ENCODE measurements at regions not wholly inside any gene's neighbourhood (a gene's known extent, or its start where the extent isn't known, plus 50 kb on each side); places are given as distances from the start of the nearest gene placed in this dataset.

DNA sequence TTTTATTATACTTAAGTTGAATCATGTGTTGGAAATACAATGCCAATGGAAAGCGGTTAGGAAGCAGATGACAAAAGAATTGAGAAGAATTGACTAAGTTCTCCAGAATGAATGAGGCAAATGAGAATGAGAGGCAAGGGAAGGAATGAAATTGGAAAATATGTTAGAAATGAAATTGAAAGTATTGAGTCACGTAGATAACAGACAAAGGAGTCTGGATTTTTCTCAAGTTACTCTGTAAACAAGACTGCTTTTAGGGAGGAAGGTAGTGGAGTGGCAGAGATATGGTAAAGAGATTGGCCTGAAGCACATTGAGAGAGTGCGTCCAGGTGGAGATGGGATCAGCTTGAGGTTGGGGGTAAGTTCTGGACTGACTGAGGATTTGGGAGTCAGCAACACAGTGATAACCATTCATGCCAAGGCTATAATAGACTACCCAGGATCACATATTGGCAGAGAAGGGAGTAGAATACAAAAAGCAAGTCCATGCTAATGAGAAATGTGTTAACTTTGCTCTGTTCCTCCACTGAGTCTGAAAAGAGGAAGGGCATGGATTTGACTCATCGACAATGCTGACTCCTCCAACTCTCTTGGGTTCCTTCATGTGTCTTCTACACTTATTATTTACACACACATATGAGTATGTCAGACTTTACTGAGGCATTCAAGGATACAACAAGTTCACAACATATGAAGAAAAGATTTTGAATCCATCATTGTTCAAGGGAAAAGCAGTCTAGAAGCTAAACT is 814.2 kb upstream of the ZNF608 start:
- Histone ChIP-seq H3K36me3 (no peaks in the 10 kb centered on the region), H3K27ac (no peak overlapping the region), H3K9me3 (no peaks in the 10 kb centered on the region), H3K4me3 (no peak overlapping the region), H3K27me3 (no peaks in the 10 kb centered on the region), H3K4me1 (no peaks in the 10 kb centered on the region)
- intact Hi-C loops (cut with DNase I; ENCODE audit: low total_unique reads), result no loop called here
- WGBS, 2 donors (ENCODE audit: low coverage in 1 of 2), result 75 to 81% methylated on average over 4 of the region's 4 CpGs
- no peak for DNase-seq
- in situ Hi-C loops (cut with MboI; ENCODE audit: low pct_ligation_motif_present in 1 of 4, low pct_unique_long_range_greater_than_20kb in 1 of 4, low sequenced_read_pairs in 3 of 4), result no loop called here
- TF ChIP-seq POLR2A (IDR thresholded peaks at IDR 0.05), result no peak
- TF ChIP-seq CTCF (IDR thresholded peaks at IDR 0.05), result no peak
- TF ChIP-seq POLR2AphosphoS5 (IDR thresholded peaks at IDR 0.05), result no peak
- TF ChIP-seq EP300 (IDR thresholded peaks at IDR 0.05; ENCODE audit: low read depth), result no peak

- Histone ChIP-seq H3K27me3 (no peaks in the 10 kb centered on the region), H3K4me1 (no peaks in the 10 kb centered on the region), H3K9me3 (no peaks in the 10 kb centered on the region), H3K27ac (no peak overlapping the region), H3K36me3 (no peaks in the 10 kb centered on the region), H3K4me3 (no peak overlapping the region)
- in situ Hi-C loops (cut with MboI; ENCODE audit: low pct_ligation_motif_present in 1 of 4, low pct_unique_long_range_greater_than_20kb in 1 of 4, low sequenced_read_pairs in 3 of 4) (no loop called here), intact Hi-C loops (cut with DNase I; ENCODE audit: low total_unique reads) (no loop called here)
- WGBS, 2 donors (ENCODE audit: low coverage in 1 of 2), result 92 to 100% methylated on average over 1 to 5 of the region's 5 CpGs
- no peak for DNase-seq
- TF ChIP-seq POLR2A (IDR thresholded peaks at IDR 0.05), result no peak
- no peak for TF ChIP-seq CTCF (IDR thresholded peaks at IDR 0.05)
- TF ChIP-seq EP300 (IDR thresholded peaks at IDR 0.05; ENCODE audit: low read depth), result no peak
- no peak for TF ChIP-seq POLR2AphosphoS5 (IDR thresholded peaks at IDR 0.05)
Observed at GRCh38 chr5:125564317-125564975, 818.0 kb upstream of the ZNF608 start.

DNA sequence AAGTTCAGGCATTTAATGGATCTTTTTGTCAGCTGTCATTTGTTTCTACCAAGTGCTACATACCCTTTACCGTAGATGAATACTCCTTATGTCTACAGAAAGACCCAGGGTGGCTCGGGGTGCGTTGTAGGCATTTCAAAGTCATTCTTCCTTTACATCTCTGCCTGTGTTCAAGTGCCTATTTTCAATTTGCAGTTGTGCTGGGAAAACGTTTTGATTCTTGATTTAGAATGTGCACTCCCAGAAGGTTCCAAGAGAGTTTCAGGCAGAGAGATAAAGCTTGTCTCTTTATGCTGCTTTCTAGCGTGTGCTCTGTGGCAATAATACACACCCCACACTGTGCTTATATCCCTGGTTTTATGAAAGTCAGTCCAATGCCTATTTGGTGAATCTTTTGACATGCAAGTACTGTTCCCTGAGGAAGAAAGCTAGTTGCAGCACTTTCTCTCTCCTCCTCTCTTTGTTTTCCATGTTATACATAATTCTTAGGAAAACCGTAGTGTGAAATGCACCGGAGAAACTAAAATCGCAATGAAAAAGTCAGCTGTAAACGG is 828.1 kb upstream of the ZNF608 start:
- WGBS, 2 donors (ENCODE audit: low coverage in 1 of 2), result 75 to 78% methylated on average over 9 of the region's 9 CpGs

GRCh38 chr5:125575171-125575890 is 828.9 kb upstream of the ZNF608 start:
- H3K9me3 ChIP-seq, result no peaks in the 10 kb centered on the region
- H3K27ac ChIP-seq, result peak overlapping the region; percentile 0 to 24 (median 7)
- H3K36me3 ChIP-seq, result no peaks in the 10 kb centered on the region
- H3K4me1 ChIP-seq, result peaks cover 5 to 21% (median 8%) of the 10 kb centered on the region in 4 donors
- no peaks in the 10 kb centered on the region for H3K27me3 ChIP-seq
- H3K4me3 ChIP-seq, result no peak overlapping the region
- DNase-seq, result no peak
- in situ Hi-C loops (cut with MboI; ENCODE audit: low pct_ligation_motif_present in 1 of 4, low pct_unique_long_range_greater_than_20kb in 1 of 4, low sequenced_read_pairs in 3 of 4), result no loop called here
- 69 to 72% methylated on average over 1 of the region's 1 CpG for WGBS, 2 donors (ENCODE audit: low coverage in 1 of 2)
- no peak for TF ChIP-seq EP300 (IDR thresholded peaks at IDR 0.05; ENCODE audit: low read depth)
- TF ChIP-seq POLR2AphosphoS5 (IDR thresholded peaks at IDR 0.05), result no peak
- TF ChIP-seq CTCF (IDR thresholded peaks at IDR 0.05), result no peak
- intact Hi-C loops (cut with DNase I; ENCODE audit: low total_unique reads), result no loop called here

More for the DNA sequence above, 828.1 kb upstream of the ZNF608 start:
- Histone ChIP-seq H3K4me1 (peaks cover 5 to 21% (median 8%) of the 10 kb centered on the region in 4 donors), H3K36me3 (no peaks in the 10 kb centered on the region), H3K27me3 (no peaks in the 10 kb centered on the region), H3K4me3 (no peak overlapping the region), H3K27ac (peak overlapping the region in 1 of 4 donors; percentile 24), H3K9me3 (no peaks in the 10 kb centered on the region)
- DNase-seq, result no peak
- intact Hi-C loops (cut with DNase I; ENCODE audit: low total_unique reads) (no loop called here), in situ Hi-C loops (cut with MboI; ENCODE audit: low pct_ligation_motif_present in 1 of 4, low pct_unique_long_range_greater_than_20kb in 1 of 4, low sequenced_read_pairs in 3 of 4) (no loop called here)
- no peak for TF ChIP-seq EP300 (IDR thresholded peaks at IDR 0.05; ENCODE audit: low read depth)
- TF ChIP-seq POLR2AphosphoS5 (IDR thresholded peaks at IDR 0.05), result no peak
